Activated naive CD4-positive, alpha-beta T cell treated with anti-CD3 and anti-CD28 coated beads for 36 hours (primary cell): ENCODE measurements at regions not wholly inside any gene's neighbourhood (a gene's known extent, or its start where the extent isn't known, plus 50 kb on each side); places are given as distances from the start of the nearest gene placed in this dataset.

ENCODE experiments used
- CTCF ChIA-PET: fragments of 350-600 bp; sonication (Branson Sonifier 250); formaldehyde crosslinking; loops from one replicate; lab custom pipeline; 2021; ENCODE audit warnings: antibody characterized with exemption; lab: Charles Lee
- DNase-seq: peaks from one replicate; pipeline ENCODE4 v3.0.0-alpha.2; 2020
- H3K27ac Mint-ChIP-seq: one replicate; pipeline ENCODE4 v1.8.0; 2021; ENCODE audit warnings: mild to moderate bottlenecking, mixed read lengths
- H3K27me3 Mint-ChIP-seq: one replicate; pipeline ENCODE4 v1.8.0; 2021; ENCODE audit warnings: low read depth, mixed read lengths
- H3K36me3 Mint-ChIP-seq: one replicate; pipeline ENCODE4 v1.8.0; 2021; ENCODE audit warnings: low read depth, mixed read lengths
- H3K4me1 Mint-ChIP-seq: one replicate; pipeline ENCODE4 v1.8.0; 2021; ENCODE audit warnings: low read depth, mixed read lengths
- H3K4me3 Mint-ChIP-seq: one replicate; pipeline ENCODE4 v1.8.0; 2021; ENCODE audit warnings: mild to moderate bottlenecking, moderate library complexity, mixed read lengths
- H3K9me3 Mint-ChIP-seq: one replicate; pipeline ENCODE4 v1.8.0; 2021; ENCODE audit warnings: mixed read lengths
- intact Hi-C: fragments of 100-400 bp; cut with micrococcal nuclease; formaldehyde crosslinking; loops from one replicate; pipeline ENCODE4 v1.15.1; 2023

GRCh38 chr13:23129331-23129730, 51.4 kb upstream of the SGCG start:
- intact Hi-C loops, result no loop called here
- no peak for DNase-seq
- H3K4me3 Mint-ChIP-seq, result no peak overlapping the region
- H3K36me3 Mint-ChIP-seq, result no peaks in the 10 kb centered on the region
- no peaks in the 10 kb centered on the region for H3K9me3 Mint-ChIP-seq
- no peaks in the 10 kb centered on the region for H3K27me3 Mint-ChIP-seq
- H3K4me1 Mint-ChIP-seq, result no peaks in the 10 kb centered on the region
- CTCF ChIA-PET, result no interaction called here
- no peak overlapping the region for H3K27ac Mint-ChIP-seq
